RWPE1 (cell line): ENCODE measurements at regions not wholly inside any gene's neighbourhood (a gene's known extent, or its start where the extent isn't known, plus 50 kb on each side); places are given as distances from the start of the nearest gene placed in this dataset.

Experiments
- CTCF ChIA-PET: fragments of 350-600 bp; sonication (Branson Sonifier 250); formaldehyde crosslinking; extraction: SDS; loops from one replicate; lab custom pipeline; 2021; lab: Yijun Ruan, JAX
- POLR2A ChIA-PET: fragments of 400-600 bp; formaldehyde crosslinking; extraction: SDS; loops from one replicate; lab custom pipeline; 2020; ENCODE audit warnings: antibody characterized with exemption; ENCODE audit not compliant: low non-redundant PET; lab: Yijun Ruan, JAX
- DNase-seq: peaks from one replicate; pipeline ENCODE4 v3.0.0; 2012; ENCODE audit warnings: low spot score
- H3K27ac ChIP-seq: fragments of 450-650 bp; 2 replicates; pipeline ENCODE4 v1.5.1; 2017
- TF ChIP-seq, protein P1 (sequence below): fragments of 450-650 bp; conservative IDR thresholded peaks from 2 replicates; pipeline ENCODE4 v1.5.1; 2017; ENCODE audit warnings: low read depth, mild to moderate bottlenecking

DNA sequence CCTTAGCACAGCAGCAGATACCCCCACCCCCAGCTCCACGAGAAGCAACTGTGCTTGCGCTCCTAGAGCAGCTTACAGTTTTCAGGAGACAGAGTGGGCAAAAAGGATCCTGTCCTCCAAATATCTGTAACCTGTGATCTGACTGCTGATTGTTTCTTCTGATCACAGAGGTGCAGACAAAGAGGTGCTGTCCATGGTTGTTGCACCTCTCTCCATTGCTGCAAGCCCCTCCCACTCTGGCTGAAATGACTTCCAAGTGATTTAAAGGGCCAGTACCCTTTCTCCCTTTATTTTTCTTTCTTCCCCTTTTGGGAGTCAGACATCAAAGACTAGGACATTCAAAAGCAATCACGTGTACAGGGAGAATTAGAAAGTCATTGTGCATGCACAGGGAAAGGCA is 205.3 kb upstream of the GEMIN8 start:
- POLR2A ChIA-PET = no interaction called here
- DNase-seq = peak; percentile 0
- TF ChIP-seq, protein P1, sequence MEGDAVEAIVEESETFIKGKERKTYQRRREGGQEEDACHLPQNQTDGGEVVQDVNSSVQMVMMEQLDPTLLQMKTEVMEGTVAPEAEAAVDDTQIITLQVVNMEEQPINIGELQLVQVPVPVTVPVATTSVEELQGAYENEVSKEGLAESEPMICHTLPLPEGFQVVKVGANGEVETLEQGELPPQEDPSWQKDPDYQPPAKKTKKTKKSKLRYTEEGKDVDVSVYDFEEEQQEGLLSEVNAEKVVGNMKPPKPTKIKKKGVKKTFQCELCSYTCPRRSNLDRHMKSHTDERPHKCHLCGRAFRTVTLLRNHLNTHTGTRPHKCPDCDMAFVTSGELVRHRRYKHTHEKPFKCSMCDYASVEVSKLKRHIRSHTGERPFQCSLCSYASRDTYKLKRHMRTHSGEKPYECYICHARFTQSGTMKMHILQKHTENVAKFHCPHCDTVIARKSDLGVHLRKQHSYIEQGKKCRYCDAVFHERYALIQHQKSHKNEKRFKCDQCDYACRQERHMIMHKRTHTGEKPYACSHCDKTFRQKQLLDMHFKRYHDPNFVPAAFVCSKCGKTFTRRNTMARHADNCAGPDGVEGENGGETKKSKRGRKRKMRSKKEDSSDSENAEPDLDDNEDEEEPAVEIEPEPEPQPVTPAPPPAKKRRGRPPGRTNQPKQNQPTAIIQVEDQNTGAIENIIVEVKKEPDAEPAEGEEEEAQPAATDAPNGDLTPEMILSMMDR = no peak
- CTCF ChIA-PET = no interaction called here
- H3K27ac ChIP-seq = no peak overlapping the region

GRCh38 chrX:14232688-14233087 is 203.0 kb upstream of the GEMIN8 start:
- DNase-seq = no peak
- no peak overlapping the region for H3K27ac ChIP-seq
- POLR2A ChIA-PET = no interaction called here
- CTCF ChIA-PET = no interaction called here
- TF ChIP-seq, protein P1 = no peak

DNA sequence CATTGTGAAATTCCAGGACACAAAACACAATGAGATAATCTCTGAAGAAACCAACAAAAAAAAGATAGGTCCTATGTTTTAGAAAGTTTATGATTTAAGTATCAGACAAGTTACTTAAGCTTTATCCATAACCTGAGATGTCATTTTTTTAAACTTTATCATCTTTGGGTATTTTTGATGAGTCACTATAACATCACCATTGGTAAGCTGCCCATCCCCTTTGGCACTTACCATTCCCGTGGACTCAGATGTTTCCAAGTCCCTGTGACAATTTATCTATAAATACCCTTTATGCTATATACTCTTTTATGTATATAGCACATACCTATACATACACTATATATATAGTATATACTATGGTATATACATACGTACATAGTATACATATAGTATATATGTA is 198.9 kb upstream of the GEMIN8 start:
- peak; percentile 4 for DNase-seq
- ChIA-PET CTCF (no interaction called here), POLR2A (no interaction called here)
- no peak overlapping the region for H3K27ac ChIP-seq
- TF ChIP-seq, protein P1 = no peak

DNA sequence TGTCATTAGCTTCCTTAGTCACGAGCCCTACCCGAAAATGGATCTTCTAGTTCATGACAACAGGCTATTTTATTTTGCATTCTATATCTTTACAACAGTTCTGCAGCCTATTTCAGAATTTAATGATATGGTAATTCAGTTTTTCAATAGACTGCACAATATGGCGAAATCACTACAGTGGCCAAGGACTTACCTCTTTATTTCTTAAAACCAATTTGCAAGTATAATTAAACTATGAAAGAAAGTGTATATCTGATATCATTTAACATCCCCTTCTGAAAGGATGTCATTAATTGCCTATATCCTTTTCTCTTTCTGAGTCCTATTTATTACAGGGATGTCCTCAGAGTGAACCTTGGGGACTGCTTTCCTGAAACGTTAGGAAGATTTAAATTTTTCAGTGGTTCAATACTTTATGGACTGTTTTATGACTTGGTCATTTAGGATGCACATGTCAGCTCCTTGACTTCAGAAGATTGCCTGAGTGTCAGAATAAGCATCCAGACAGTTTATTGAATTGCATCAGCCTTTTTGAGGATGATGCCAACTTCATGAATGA is 190.8 kb upstream of the GEMIN8 start:
- ChIA-PET CTCF (no interaction called here), POLR2A (no interaction called here)
- TF ChIP-seq, protein P1 = no peak
- H3K27ac ChIP-seq = no peak overlapping the region
- DNase-seq = no peak

DNA sequence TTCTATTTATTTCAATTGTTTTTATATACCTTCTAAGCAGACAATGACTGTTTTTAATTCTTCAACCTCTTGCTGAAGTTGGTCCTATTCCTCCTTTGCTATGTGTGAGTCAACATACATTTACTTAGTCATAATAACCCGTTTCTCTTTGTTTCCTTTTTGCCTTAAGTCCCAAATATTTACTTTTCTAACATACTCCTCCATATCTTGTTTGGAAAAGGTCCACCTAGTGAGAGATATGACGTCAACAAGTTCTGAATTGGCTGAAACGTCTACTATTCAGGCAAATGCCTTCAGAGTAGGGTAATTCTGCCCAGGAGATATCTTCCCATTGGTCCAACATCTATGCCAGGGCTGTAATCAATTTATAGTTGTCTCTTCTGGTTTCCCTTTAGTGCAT is 179.3 kb upstream of the GEMIN8 start:
- ChIA-PET CTCF (no interaction called here), POLR2A (no interaction called here)
- DNase-seq = no peak
- TF ChIP-seq, protein P1 = no peak
- no peak overlapping the region for H3K27ac ChIP-seq

DNA sequence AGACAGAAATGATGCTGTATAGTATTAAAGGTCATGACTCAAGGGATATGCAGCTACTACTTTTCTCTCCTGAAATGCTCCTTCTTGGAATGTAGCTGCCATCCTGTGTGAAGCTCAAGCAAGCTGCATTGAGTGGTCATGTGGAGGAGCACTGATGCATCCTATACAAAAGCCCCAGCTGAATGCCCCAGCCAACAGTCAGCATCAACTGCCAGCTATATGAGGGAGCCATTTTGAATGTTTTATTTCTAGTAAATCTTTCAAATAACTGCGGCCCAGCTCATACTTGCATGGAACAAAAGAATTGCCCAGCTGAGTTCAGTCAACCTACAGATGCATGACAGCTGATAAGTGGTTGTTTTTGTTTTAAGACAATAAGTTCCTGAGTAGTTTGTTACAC is 165.0 kb upstream of the GEMIN8 start:
- POLR2A ChIA-PET = no interaction called here
- no peak for DNase-seq
- no peak overlapping the region for H3K27ac ChIP-seq
- TF ChIP-seq, protein P1 = no peak
- CTCF ChIA-PET = no interaction called here
